ENCODE measurements at regions not wholly inside any gene's neighbourhood (a gene's known extent, or its start where the extent isn't known, plus 50 kb on each side); places are given as distances from the start of the nearest gene placed in this dataset.

DNA sequence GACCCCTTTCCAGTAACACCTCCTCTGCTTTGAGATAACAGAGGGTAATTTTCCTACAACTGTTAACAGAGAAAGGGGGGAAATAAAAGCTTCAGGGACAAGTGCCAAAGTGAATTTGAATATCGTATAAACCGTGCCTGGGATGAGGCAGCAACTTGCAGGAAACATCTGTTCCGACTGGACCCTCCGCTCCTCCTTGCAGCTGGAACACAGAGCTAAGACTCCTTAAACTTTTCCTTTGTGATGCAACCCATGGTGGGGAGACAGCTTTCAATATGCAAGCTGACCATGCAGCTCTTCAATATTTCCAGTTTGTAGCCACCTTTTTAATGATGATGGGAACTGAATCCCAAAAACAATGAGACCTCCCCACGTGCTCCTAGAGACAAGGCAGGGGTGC lies 432.6 kb downstream of the ZNF536 start:
- TF ChIP-seq, protein P1, sequence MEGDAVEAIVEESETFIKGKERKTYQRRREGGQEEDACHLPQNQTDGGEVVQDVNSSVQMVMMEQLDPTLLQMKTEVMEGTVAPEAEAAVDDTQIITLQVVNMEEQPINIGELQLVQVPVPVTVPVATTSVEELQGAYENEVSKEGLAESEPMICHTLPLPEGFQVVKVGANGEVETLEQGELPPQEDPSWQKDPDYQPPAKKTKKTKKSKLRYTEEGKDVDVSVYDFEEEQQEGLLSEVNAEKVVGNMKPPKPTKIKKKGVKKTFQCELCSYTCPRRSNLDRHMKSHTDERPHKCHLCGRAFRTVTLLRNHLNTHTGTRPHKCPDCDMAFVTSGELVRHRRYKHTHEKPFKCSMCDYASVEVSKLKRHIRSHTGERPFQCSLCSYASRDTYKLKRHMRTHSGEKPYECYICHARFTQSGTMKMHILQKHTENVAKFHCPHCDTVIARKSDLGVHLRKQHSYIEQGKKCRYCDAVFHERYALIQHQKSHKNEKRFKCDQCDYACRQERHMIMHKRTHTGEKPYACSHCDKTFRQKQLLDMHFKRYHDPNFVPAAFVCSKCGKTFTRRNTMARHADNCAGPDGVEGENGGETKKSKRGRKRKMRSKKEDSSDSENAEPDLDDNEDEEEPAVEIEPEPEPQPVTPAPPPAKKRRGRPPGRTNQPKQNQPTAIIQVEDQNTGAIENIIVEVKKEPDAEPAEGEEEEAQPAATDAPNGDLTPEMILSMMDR (IDR thresholded peaks at IDR 0.05), result no peak
- TF ChIP-seq POLR2A (IDR thresholded peaks at IDR 0.05) (no peak), POLR2AphosphoS5 (IDR thresholded peaks at IDR 0.05) (no peak), EP300 (IDR thresholded peaks at IDR 0.05) (no peak)

All from gastroesophageal sphincter (tissue), 3 donors.